ENCODE measurements at regions not wholly inside any gene's neighbourhood (a gene's known extent, or its start where the extent isn't known, plus 50 kb on each side); places are given as distances from the start of the nearest gene placed in this dataset.

DNA sequence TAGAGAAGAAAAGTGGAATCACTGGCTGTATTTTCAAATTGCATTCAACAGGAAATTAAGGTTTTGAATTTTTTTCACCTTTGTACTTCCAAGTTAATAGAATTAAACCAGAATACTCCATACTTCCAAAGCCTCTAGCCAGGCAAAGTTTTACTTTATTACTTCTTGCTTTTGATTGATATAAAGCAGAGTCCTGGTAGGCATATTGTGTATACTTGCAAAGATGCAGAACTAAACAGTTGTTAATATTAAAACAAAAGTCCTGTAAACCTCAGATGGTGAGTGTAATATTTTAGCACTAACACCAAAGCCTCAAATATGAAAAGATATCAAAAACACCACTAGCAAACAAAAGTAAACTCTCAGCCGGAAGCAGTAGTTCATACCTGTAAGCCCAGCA, 107.2 kb upstream of the C2CD4B start:
- TF ChIP-seq, protein P1, sequence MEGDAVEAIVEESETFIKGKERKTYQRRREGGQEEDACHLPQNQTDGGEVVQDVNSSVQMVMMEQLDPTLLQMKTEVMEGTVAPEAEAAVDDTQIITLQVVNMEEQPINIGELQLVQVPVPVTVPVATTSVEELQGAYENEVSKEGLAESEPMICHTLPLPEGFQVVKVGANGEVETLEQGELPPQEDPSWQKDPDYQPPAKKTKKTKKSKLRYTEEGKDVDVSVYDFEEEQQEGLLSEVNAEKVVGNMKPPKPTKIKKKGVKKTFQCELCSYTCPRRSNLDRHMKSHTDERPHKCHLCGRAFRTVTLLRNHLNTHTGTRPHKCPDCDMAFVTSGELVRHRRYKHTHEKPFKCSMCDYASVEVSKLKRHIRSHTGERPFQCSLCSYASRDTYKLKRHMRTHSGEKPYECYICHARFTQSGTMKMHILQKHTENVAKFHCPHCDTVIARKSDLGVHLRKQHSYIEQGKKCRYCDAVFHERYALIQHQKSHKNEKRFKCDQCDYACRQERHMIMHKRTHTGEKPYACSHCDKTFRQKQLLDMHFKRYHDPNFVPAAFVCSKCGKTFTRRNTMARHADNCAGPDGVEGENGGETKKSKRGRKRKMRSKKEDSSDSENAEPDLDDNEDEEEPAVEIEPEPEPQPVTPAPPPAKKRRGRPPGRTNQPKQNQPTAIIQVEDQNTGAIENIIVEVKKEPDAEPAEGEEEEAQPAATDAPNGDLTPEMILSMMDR (IDR thresholded peaks at IDR 0.05; ENCODE audit: insufficient read depth, low read length): no peak
- TF ChIP-seq POLR2AphosphoS5 (IDR thresholded peaks at IDR 0.05; ENCODE audit: low read depth): no peak
- TF ChIP-seq GABPA (IDR thresholded peaks at IDR 0.05; ENCODE audit: low read depth): no peak
- TF ChIP-seq, protein P2, sequence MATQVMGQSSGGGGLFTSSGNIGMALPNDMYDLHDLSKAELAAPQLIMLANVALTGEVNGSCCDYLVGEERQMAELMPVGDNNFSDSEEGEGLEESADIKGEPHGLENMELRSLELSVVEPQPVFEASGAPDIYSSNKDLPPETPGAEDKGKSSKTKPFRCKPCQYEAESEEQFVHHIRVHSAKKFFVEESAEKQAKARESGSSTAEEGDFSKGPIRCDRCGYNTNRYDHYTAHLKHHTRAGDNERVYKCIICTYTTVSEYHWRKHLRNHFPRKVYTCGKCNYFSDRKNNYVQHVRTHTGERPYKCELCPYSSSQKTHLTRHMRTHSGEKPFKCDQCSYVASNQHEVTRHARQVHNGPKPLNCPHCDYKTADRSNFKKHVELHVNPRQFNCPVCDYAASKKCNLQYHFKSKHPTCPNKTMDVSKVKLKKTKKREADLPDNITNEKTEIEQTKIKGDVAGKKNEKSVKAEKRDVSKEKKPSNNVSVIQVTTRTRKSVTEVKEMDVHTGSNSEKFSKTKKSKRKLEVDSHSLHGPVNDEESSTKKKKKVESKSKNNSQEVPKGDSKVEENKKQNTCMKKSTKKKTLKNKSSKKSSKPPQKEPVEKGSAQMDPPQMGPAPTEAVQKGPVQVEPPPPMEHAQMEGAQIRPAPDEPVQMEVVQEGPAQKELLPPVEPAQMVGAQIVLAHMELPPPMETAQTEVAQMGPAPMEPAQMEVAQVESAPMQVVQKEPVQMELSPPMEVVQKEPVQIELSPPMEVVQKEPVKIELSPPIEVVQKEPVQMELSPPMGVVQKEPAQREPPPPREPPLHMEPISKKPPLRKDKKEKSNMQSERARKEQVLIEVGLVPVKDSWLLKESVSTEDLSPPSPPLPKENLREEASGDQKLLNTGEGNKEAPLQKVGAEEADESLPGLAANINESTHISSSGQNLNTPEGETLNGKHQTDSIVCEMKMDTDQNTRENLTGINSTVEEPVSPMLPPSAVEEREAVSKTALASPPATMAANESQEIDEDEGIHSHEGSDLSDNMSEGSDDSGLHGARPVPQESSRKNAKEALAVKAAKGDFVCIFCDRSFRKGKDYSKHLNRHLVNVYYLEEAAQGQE (IDR thresholded peaks at IDR 0.05; ENCODE audit: insufficient replicate concordance, low read depth): no peak
- TF ChIP-seq SPI1 (IDR thresholded peaks at IDR 0.05; ENCODE audit: borderline replicate concordance, low read depth): no peak
